GM18508 (cell line): ENCODE measurements at regions not wholly inside any gene's neighbourhood (a gene's known extent, or its start where the extent isn't known, plus 50 kb on each side); places are given as distances from the start of the nearest gene placed in this dataset.

ENCODE experiments used
- ATAC-seq: cut with Tn5 transposase; IDR thresholded peaks from one replicate; pipeline ENCODE4 v1.9.1; 2021; ENCODE audit warnings: moderate number of reproducible peaks; ENCODE audit not compliant: insufficient read depth, unreplicated experiment

GRCh38 chr13:34502011-34502410 lies 440.1 kb upstream of the NBEA start:
- ATAC-seq, result no peak

GRCh38 chr13:34502621-34503020 lies 439.4 kb upstream of the NBEA start:
- ATAC-seq, result no peak

- no peak for ATAC-seq
These were observed 435.3 kb upstream of the NBEA start for GRCh38 chr13:34506796-34507195.

GRCh38 chr13:34507630-34508029 lies 434.4 kb upstream of the NBEA start:
- ATAC-seq, result no peak

GRCh38 chr13:34512817-34513216 lies 429.3 kb upstream of the NBEA start:
- no peak for ATAC-seq

GRCh38 chr13:34513526-34513925 lies 428.5 kb upstream of the NBEA start:
- ATAC-seq, result no peak

GRCh38 chr13:34515201-34515600 lies 426.9 kb upstream of the NBEA start:
- ATAC-seq, result no peak

- ATAC-seq, result no peak
These were observed 420.9 kb upstream of the NBEA start for GRCh38 chr13:34521171-34521570.

GRCh38 chr13:34522808-34523207 lies 419.3 kb upstream of the NBEA start:
- no peak for ATAC-seq

- no peak for ATAC-seq
These were observed 418.7 kb upstream of the NBEA start for GRCh38 chr13:34523406-34523805.

GRCh38 chr13:34533941-34534340 lies 408.1 kb upstream of the NBEA start:
- ATAC-seq, result no peak

GRCh38 chr13:34542321-34542720 lies 399.7 kb upstream of the NBEA start:
- ATAC-seq, result no peak

GRCh38 chr13:34543836-34544235 lies 398.2 kb upstream of the NBEA start:
- ATAC-seq, result no peak

- ATAC-seq, result no peak
These were observed 396.6 kb upstream of the NBEA start for GRCh38 chr13:34545461-34545860.

GRCh38 chr13:34546344-34547250 lies 395.5 kb upstream of the NBEA start:
- no peak for ATAC-seq

- no peak for ATAC-seq
These were observed 394.1 kb upstream of the NBEA start for GRCh38 chr13:34547929-34548328.

- ATAC-seq, result no peak
These were observed 388.7 kb upstream of the NBEA start for GRCh38 chr13:34553376-34553775.

GRCh38 chr13:34555988-34556387 lies 386.1 kb upstream of the NBEA start:
- no peak for ATAC-seq

- no peak for ATAC-seq
These were observed 381.0 kb upstream of the NBEA start for GRCh38 chr13:34561033-34561432.

GRCh38 chr13:34567597-34567996 lies 374.5 kb upstream of the NBEA start:
- no peak for ATAC-seq

GRCh38 chr13:34570698-34571353 lies 371.2 kb upstream of the NBEA start:
- no peak for ATAC-seq

GRCh38 chr13:34571716-34572115 lies 370.4 kb upstream of the NBEA start:
- no peak for ATAC-seq
